Body of pancreas (tissue), 4 donors: ENCODE measurements at regions not wholly inside any gene's neighbourhood (a gene's known extent, or its start where the extent isn't known, plus 50 kb on each side); places are given as distances from the start of the nearest gene placed in this dataset.
A peak's percentile ranks its signal among the peaks of the same experiment; 100 is the strongest.

ENCODE experiments used
- ATAC-seq: fragments of 150-250 bp; one replicate; pipeline ENCODE4 v1.9.1; 2016
- DNase-seq, 4 donors: peaks; one replicate each; pipeline ENCODE4 v3.0.0-alpha.2; 2019
- H3K27ac ChIP-seq, 4 donors: fragments of 200-600 bp; sonication (generic); 1 replicate in 3 of 4; 2 replicates in 1 of 4; pipeline versions ENCODE4 v1.5.1 to v1.6.1; 2016 to 2019; ENCODE audit warnings: mild to moderate bottlenecking in 1 of 4, mixed read lengths in 1 of 4, moderate library complexity in 1 of 4
- H3K27me3 ChIP-seq, 2 donors: fragments of 200-600 bp; sonication (generic); one replicate each; pipeline ENCODE4 v1.6.0; 2016; ENCODE audit warnings: mild to moderate bottlenecking in 1 of 2
- H3K36me3 ChIP-seq, 2 donors: fragments of 200-600 bp; sonication (generic); replicated peaks in 1 of 2; 2 replicates each; pipeline ENCODE4 v1.5.1; 2016; ENCODE audit warnings: low read depth in 2 of 2; ENCODE audit not compliant: insufficient read depth in 1 of 2
- H3K4me1 ChIP-seq: fragments of 200-600 bp; sonication (generic); one replicate; pipeline ENCODE4 v1.6.0; 2016
- H3K4me3 ChIP-seq, 2 donors: fragments of 200-600 bp; sonication (generic); 1 replicate in 1 of 2; 2 replicates in 1 of 2; pipeline ENCODE4 v1.5.1; 2016 to 2019
- H3K9me3 ChIP-seq, 3 donors: fragments of 200-600 bp; sonication (generic); 1 replicate in 2 of 3; 2 replicates in 1 of 3; pipeline ENCODE4 v1.5.1; 2016
- CTCF ChIP-seq, 7 experiments: fragments of 450-650 bp in 4 of 7; fragments of 200-600 bp in 3 of 7; sonication (generic) in 3 of 7; IDR thresholded peaks; one replicate each; pipeline ENCODE4 v1.5.1; 2016 to 2019; ENCODE audit warnings: antibody characterized with exemption in 7 of 7
- POLR2A ChIP-seq, 3 donors: fragments of 450-650 bp; IDR thresholded peaks; one replicate each; pipeline ENCODE4 v1.6.1; 2016; ENCODE audit warnings: antibody characterized with exemption in 3 of 3, mild to moderate bottlenecking in 2 of 3
- WGBS, 2 donors: methylation state at CpG; one replicate each; pipeline ENCODE4 v1.1.5; 2017; 5-methylcytosine and 5-hydroxymethylcytosine counted together
- intact Hi-C: fragments of 100-400 bp; cut with DNase I; formaldehyde crosslinking; loops from one replicate; pipeline ENCODE4 v1.15.1; 2023

- peak overlapping the region in 1 of 4 donors; percentile 35 for H3K27ac ChIP-seq
- H3K4me1 ChIP-seq = peaks cover 21% of the 10 kb centered on the region
- no peak overlapping the region for H3K4me3 ChIP-seq
- intact Hi-C loops = no loop called here
- H3K9me3 ChIP-seq = peaks cover 0 to 3% (median 0%) of the 10 kb centered on the region in 3 donors
- H3K27me3 ChIP-seq = no peaks in the 10 kb centered on the region
- TF ChIP-seq CTCF (IDR thresholded peaks at IDR 0.05) (no peak), POLR2A (IDR thresholded peaks at IDR 0.05) (no peak)
- WGBS, 2 donors = 26 to 44% methylated on average over 8 of the region's 8 CpGs
- DNase-seq (no peak), ATAC-seq (peak; percentile 49)
- no peaks in the 10 kb centered on the region for H3K36me3 ChIP-seq
Observed at GRCh38 chr7:12941512-12941911, 254.1 kb downstream of the ARL4A start.

- TF ChIP-seq POLR2A (IDR thresholded peaks at IDR 0.05) (no peak), CTCF (IDR thresholded peaks at IDR 0.05) (no peak)
- 8 to 15% methylated on average over 2 of the region's 2 CpGs for WGBS, 2 donors
- intact Hi-C loops = no loop called here
- H3K4me3 ChIP-seq = no peak overlapping the region
- peak overlapping the region in 2 of 4 donors; percentile 9 to 35 for H3K27ac ChIP-seq
- H3K36me3 ChIP-seq = no peaks in the 10 kb centered on the region
- peak in 3 of 4 donors; percentile 29 to 43 (median 33) for DNase-seq
- peaks cover 0 to 3% (median 0%) of the 10 kb centered on the region in 3 donors for H3K9me3 ChIP-seq
- no peaks in the 10 kb centered on the region for H3K27me3 ChIP-seq
- peaks cover 21% of the 10 kb centered on the region for H3K4me1 ChIP-seq
- peak; percentile 93 for ATAC-seq
Observed at GRCh38 chr7:12942609-12943008, 255.2 kb downstream of the ARL4A start.

- Histone ChIP-seq H3K27me3 (no peaks in the 10 kb centered on the region), H3K4me3 (no peak overlapping the region), H3K36me3 (no peaks in the 10 kb centered on the region), H3K27ac (no peak overlapping the region), H3K9me3 (peaks cover 0 to 3% (median 0%) of the 10 kb centered on the region in 3 donors), H3K4me1 (peaks cover 26% of the 10 kb centered on the region)
- WGBS, 2 donors = 70 to 81% methylated on average over 2 of the region's 2 CpGs
- ATAC-seq (no peak), DNase-seq (no peak)
- TF ChIP-seq CTCF (IDR thresholded peaks at IDR 0.05) = no peak
- no peak for TF ChIP-seq POLR2A (IDR thresholded peaks at IDR 0.05)
- intact Hi-C loops = no loop called here
Observed at GRCh38 chr7:12943781-12944180, 256.3 kb downstream of the ARL4A start.

GRCh38 chr7:12945901-12946300 is 258.5 kb downstream of the ARL4A start:
- Histone ChIP-seq H3K4me1 (peaks cover 37% of the 10 kb centered on the region), H3K9me3 (no peaks in the 10 kb centered on the region), H3K27ac (no peak overlapping the region), H3K4me3 (no peak overlapping the region), H3K27me3 (no peaks in the 10 kb centered on the region), H3K36me3 (no peaks in the 10 kb centered on the region)
- intact Hi-C loops = no loop called here
- WGBS, 2 donors = 27 to 39% methylated on average over 2 of the region's 2 CpGs
- DNase-seq (no peak), ATAC-seq (no peak)
- TF ChIP-seq CTCF (IDR thresholded peaks at IDR 0.05) (no peak), POLR2A (IDR thresholded peaks at IDR 0.05) (no peak)

- Histone ChIP-seq H3K4me1 (peaks cover 26% of the 10 kb centered on the region), H3K4me3 (no peak overlapping the region), H3K9me3 (no peaks in the 10 kb centered on the region), H3K27ac (no peak overlapping the region), H3K36me3 (no peaks in the 10 kb centered on the region), H3K27me3 (no peaks in the 10 kb centered on the region)
- intact Hi-C loops = no loop called here
- WGBS, 2 donors = 47 to 82% methylated on average over 5 of the region's 5 CpGs
- ATAC-seq (no peak), DNase-seq (no peak)
- TF ChIP-seq POLR2A (IDR thresholded peaks at IDR 0.05) (no peak), CTCF (IDR thresholded peaks at IDR 0.05) (no peak)
Observed at GRCh38 chr7:12947465-12947864, 260.0 kb downstream of the ARL4A start.
